Testis (tissue), 2 donors: ENCODE measurements at regions not wholly inside any gene's neighbourhood (a gene's known extent, or its start where the extent isn't known, plus 50 kb on each side); places are given as distances from the start of the nearest gene placed in this dataset.

Source experiments
- DNase-seq: peaks from one replicate; pipeline ENCODE4 v3.0.0-alpha.2; 2019
- H3K27ac ChIP-seq, 2 donors: fragments of 200-600 bp; sonication (generic); one replicate each; pipeline ENCODE4 v1.5.1; 2019
- H3K27me3 ChIP-seq: fragments of 200-600 bp; sonication (generic); one replicate; pipeline ENCODE4 v1.5.1; 2019
- H3K36me3 ChIP-seq: fragments of 200-600 bp; sonication (generic); one replicate; pipeline ENCODE4 v1.5.1; 2017; ENCODE audit warnings: low read depth; ENCODE audit errors: missing control alignments
- H3K4me1 ChIP-seq: fragments of 200-600 bp; sonication (generic); one replicate; pipeline ENCODE4 v1.5.1; 2019
- H3K4me3 ChIP-seq, 2 donors: fragments of 200-600 bp; sonication (generic); one replicate each; pipeline ENCODE4 v1.5.1; 2017 to 2019
- H3K9me3 ChIP-seq: fragments of 200-600 bp; sonication (generic); one replicate; pipeline ENCODE4 v1.5.1; 2017
- CTCF ChIP-seq, 3 experiments: fragments of 450-650 bp in 2 of 3; fragments of 200-600 bp in 1 of 3; sonication (generic) in 1 of 3; IDR thresholded peaks; one replicate each; pipeline ENCODE4 v1.5.1; 2016 to 2019; ENCODE audit warnings: antibody characterized with exemption in 3 of 3, mild to moderate bottlenecking in 2 of 3, moderate library complexity in 1 of 3
- POLR2A ChIP-seq: fragments of 450-650 bp; IDR thresholded peaks from one replicate; pipeline ENCODE4 v1.6.1; 2017; ENCODE audit warnings: antibody characterized with exemption, mild to moderate bottlenecking, moderate library complexity
- WGBS, 2 donors: methylation state at CpG; one replicate each; pipeline ENCODE4 v1.1.5; 2018; 5-methylcytosine and 5-hydroxymethylcytosine counted together
- intact Hi-C: fragments of 100-400 bp; cut with DNase I; formaldehyde crosslinking; loops from one replicate; pipeline ENCODE4 v1.15.1; 2023; ENCODE audit warnings: low total_unique reads

- no peaks in the 10 kb centered on the region for H3K9me3 ChIP-seq
- no peak for DNase-seq
- 80 to 81% methylated on average over 5 of the region's 5 CpGs for WGBS, 2 donors
- no peak overlapping the region for H3K27ac ChIP-seq
- no peak overlapping the region for H3K4me3 ChIP-seq
- H3K4me1 ChIP-seq: no peaks in the 10 kb centered on the region
- no peak for TF ChIP-seq CTCF (IDR thresholded peaks at IDR 0.05)
- no peak for TF ChIP-seq POLR2A
- intact Hi-C loops: no loop called here
- H3K27me3 ChIP-seq: no peaks in the 10 kb centered on the region
- no peaks in the 10 kb centered on the region for H3K36me3 ChIP-seq
Observed at GRCh38 chr5:68441309-68442073, 225.9 kb downstream of the PIK3R1 start.

DNA sequence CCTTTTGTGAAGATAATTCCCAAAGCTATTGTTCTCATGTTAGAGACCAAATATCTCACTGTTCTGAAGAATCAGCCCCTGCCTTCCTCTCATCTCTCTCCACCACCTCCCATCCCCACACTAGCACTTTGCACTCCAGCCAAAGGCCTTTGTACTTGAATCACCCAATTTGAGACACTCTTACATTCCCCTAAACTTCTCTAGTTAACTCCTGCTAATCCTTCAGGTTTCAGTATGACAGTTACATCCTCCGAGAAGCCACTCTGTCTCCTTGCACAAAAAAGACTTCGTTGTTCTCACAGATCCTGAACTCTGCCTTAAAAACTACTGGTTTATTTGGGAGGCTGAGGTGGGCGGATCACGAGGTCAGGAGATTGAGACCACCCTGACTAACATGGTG lies 227.5 kb downstream of the PIK3R1 start:
- H3K36me3 ChIP-seq: no peaks in the 10 kb centered on the region
- no peaks in the 10 kb centered on the region for H3K9me3 ChIP-seq
- no peak for TF ChIP-seq CTCF (IDR thresholded peaks at IDR 0.05)
- TF ChIP-seq POLR2A: no peak
- H3K27me3 ChIP-seq: no peaks in the 10 kb centered on the region
- WGBS, 2 donors: 95 to 98% methylated on average over 4 of the region's 4 CpGs
- intact Hi-C loops: no loop called here
- H3K27ac ChIP-seq: no peak overlapping the region
- H3K4me3 ChIP-seq: no peak overlapping the region
- DNase-seq: no peak
- H3K4me1 ChIP-seq: no peaks in the 10 kb centered on the region

- H3K27ac ChIP-seq: no peak overlapping the region
- intact Hi-C loops: no loop called here
- no peak for DNase-seq
- no peaks in the 10 kb centered on the region for H3K4me1 ChIP-seq
- H3K27me3 ChIP-seq: no peaks in the 10 kb centered on the region
- no peak overlapping the region for H3K4me3 ChIP-seq
- no peak for TF ChIP-seq CTCF (IDR thresholded peaks at IDR 0.05)
- TF ChIP-seq POLR2A: no peak
- no peaks in the 10 kb centered on the region for H3K36me3 ChIP-seq
- WGBS, 2 donors: 50 to 73% methylated on average over 1 of the region's 1 CpG
- H3K9me3 ChIP-seq: no peaks in the 10 kb centered on the region
Observed at GRCh38 chr5:68444048-68444447, 228.5 kb downstream of the PIK3R1 start.

DNA sequence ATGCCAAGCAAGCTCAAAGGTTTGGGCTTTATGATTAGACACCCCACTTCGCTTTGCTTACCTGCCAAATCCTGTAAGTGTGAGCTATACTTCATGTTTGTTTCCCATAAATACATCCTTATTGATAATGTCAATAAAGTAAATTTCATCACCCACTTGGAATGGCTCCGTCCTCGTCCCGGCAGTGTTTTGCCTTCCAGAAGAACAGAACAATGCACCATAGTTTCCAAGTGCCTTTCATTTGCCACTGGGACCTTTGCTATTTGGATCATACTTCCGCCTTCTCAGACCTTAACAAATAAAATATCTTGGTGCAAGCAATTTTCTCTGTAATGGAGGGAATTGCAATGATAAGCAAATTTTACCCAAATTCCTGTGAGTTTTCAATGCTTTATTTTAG lies 229.3 kb downstream of the PIK3R1 start:
- Histone ChIP-seq H3K27me3 (no peaks in the 10 kb centered on the region), H3K4me3 (no peak overlapping the region), H3K27ac (no peak overlapping the region), H3K9me3 (no peaks in the 10 kb centered on the region), H3K4me1 (no peaks in the 10 kb centered on the region), H3K36me3 (no peaks in the 10 kb centered on the region)
- 78 to 83% methylated on average over 5 of the region's 5 CpGs for WGBS, 2 donors
- DNase-seq: no peak
- intact Hi-C loops: no loop called here
- TF ChIP-seq POLR2A: no peak
- no peak for TF ChIP-seq CTCF (IDR thresholded peaks at IDR 0.05)
